ENCODE measurements at regions not wholly inside any gene's neighbourhood (a gene's known extent, or its start where the extent isn't known, plus 50 kb on each side); places are given as distances from the start of the nearest gene placed in this dataset.

DNA sequence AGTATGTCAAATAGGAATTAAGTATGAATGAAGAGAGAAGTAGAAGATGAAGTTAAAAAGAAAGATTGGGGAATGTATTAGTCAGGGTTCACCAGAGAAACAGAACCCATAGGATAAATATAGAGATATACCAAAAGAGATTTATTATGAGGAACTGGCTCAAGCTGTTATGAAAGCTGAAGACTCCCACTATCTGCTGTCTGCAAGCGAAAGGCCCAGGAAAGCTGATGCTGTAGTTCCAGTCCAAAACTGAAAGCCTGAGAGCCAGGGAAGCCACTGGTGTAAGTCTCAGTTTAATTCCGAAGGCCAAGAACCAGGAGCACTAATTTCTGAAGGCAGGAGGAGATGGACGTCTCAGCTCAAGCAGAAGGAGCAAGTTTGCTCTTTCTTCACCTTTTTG lies 200.9 kb upstream of the FN1 start:
- Histone ChIP-seq H3K9me3 (ENCODE audit: control insufficient read depth, insufficient read depth, low read length) (no peaks in the 10 kb centered on the region), H3K27me3 (ENCODE audit: control insufficient read depth, low read length) (no peaks in the 10 kb centered on the region), H3F3A (ENCODE audit: control insufficient read depth, insufficient read depth) (no peaks in the 10 kb centered on the region), H3K9me2 (replicated peaks; ENCODE audit: control insufficient read depth, low read length) (no peaks in the 10 kb centered on the region), H3K4me2 (ENCODE audit: low read length) (no peak overlapping the region), H3K4me3 (ENCODE audit: low read length) (no peak overlapping the region), H4K20me1 (ENCODE audit: control insufficient read depth, insufficient read depth, low read depth, low read length) (no peaks in the 10 kb centered on the region), H3K27ac (ENCODE audit: low read depth, low read length) (no peak overlapping the region), H3K4me1 (ENCODE audit: control insufficient read depth, low read length) (no peaks in the 10 kb centered on the region), H3K36me3 (ENCODE audit: control insufficient read depth, low read length) (no peaks in the 10 kb centered on the region), H3K79me2 (ENCODE audit: control insufficient read depth, low read length) (no peaks in the 10 kb centered on the region)
- TF ChIP-seq, protein P1, sequence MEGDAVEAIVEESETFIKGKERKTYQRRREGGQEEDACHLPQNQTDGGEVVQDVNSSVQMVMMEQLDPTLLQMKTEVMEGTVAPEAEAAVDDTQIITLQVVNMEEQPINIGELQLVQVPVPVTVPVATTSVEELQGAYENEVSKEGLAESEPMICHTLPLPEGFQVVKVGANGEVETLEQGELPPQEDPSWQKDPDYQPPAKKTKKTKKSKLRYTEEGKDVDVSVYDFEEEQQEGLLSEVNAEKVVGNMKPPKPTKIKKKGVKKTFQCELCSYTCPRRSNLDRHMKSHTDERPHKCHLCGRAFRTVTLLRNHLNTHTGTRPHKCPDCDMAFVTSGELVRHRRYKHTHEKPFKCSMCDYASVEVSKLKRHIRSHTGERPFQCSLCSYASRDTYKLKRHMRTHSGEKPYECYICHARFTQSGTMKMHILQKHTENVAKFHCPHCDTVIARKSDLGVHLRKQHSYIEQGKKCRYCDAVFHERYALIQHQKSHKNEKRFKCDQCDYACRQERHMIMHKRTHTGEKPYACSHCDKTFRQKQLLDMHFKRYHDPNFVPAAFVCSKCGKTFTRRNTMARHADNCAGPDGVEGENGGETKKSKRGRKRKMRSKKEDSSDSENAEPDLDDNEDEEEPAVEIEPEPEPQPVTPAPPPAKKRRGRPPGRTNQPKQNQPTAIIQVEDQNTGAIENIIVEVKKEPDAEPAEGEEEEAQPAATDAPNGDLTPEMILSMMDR (IDR thresholded peaks at IDR 0.05; ENCODE audit: low read depth, low read length, poor library complexity, severe bottlenecking): no peak
- TF ChIP-seq EZH2phosphoT487 (IDR thresholded peaks at IDR 0.05; ENCODE audit: borderline replicate concordance, low read length): no peak

DNA sequence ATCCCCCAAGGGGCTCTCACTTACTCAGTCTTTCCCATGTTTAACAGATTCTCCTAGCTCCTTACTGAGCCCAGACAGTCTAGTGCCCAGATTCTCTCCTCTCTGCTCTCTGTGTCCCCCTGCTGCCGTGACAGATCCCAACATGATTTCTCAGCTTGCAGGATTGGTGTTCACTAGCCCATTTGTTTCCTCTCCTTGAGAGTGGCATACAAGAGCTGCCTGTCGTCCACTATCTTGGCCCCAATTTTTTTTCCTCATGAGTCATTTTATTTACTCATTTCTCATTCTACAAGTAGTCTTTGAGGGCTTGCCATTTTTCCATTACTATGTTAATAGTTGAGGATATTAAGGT lies 199.9 kb upstream of the FN1 start:
- no peak overlapping the region for H3K27ac ChIP-seq (ENCODE audit: low read depth, low read length)
- no peak for TF ChIP-seq EZH2phosphoT487 (IDR thresholded peaks at IDR 0.05; ENCODE audit: borderline replicate concordance, low read length)
- TF ChIP-seq, protein P1 (IDR thresholded peaks at IDR 0.05; ENCODE audit: low read depth, low read length, poor library complexity, severe bottlenecking): no peak
- no peaks in the 10 kb centered on the region for H3K9me3 ChIP-seq (ENCODE audit: control insufficient read depth, insufficient read depth, low read length)
- H3K36me3 ChIP-seq (ENCODE audit: control insufficient read depth, low read length): no peaks in the 10 kb centered on the region
- no peaks in the 10 kb centered on the region for H3K79me2 ChIP-seq (ENCODE audit: control insufficient read depth, low read length)
- no peaks in the 10 kb centered on the region for H3K4me1 ChIP-seq (ENCODE audit: control insufficient read depth, low read length)
- H3K4me2 ChIP-seq (ENCODE audit: low read length): no peak overlapping the region
- no peaks in the 10 kb centered on the region for H4K20me1 ChIP-seq (ENCODE audit: control insufficient read depth, insufficient read depth, low read depth, low read length)
- no peaks in the 10 kb centered on the region for H3K9me2 ChIP-seq (replicated peaks; ENCODE audit: control insufficient read depth, low read length)
- no peaks in the 10 kb centered on the region for H3K27me3 ChIP-seq (ENCODE audit: control insufficient read depth, low read length)
- H3K4me3 ChIP-seq (ENCODE audit: low read length): no peak overlapping the region
- no peaks in the 10 kb centered on the region for H3F3A ChIP-seq (ENCODE audit: control insufficient read depth, insufficient read depth)

DNA sequence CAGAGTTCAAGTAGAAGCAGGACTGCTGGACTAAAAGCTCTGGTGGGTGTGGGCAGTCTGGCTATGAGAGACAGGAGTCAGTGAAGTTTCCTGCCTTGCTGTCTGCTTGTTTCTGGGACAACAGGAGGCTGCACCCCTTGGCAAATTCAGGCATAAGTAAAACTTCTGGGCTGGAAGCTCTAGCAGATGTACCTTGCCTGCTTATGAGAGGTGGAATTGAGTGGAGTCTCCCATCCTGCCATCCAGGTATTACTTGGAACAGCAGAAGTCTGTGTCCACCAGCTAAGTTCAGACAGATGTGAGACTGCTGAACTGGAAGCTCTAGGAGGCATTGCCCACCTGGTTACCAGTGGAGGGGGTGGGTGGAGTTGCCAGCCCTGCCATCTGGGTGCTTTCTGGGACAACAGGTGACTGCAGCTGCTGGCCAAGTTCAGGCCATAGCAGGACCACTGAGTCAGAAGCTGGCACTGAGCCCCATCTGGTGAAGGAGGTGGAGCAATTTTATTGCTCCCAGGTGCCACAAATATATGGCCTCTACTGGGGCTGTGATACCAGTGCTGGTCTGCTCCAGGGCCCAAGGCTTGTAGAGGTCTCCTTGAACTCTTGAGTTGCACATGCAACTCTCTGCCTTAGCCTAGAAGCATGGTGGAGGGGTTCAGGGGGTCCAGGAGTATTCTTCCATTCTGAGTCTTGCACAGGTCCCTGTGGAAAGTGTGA lies 199.4 kb upstream of the FN1 start:
- H3K4me2 ChIP-seq (ENCODE audit: low read length): no peak overlapping the region
- H3K9me2 ChIP-seq (replicated peaks; ENCODE audit: control insufficient read depth, low read length): no peaks in the 10 kb centered on the region
- H3K79me2 ChIP-seq (ENCODE audit: control insufficient read depth, low read length): no peaks in the 10 kb centered on the region
- TF ChIP-seq EZH2phosphoT487 (IDR thresholded peaks at IDR 0.05; ENCODE audit: borderline replicate concordance, low read length): no peak
- no peaks in the 10 kb centered on the region for H3K36me3 ChIP-seq (ENCODE audit: control insufficient read depth, low read length)
- no peaks in the 10 kb centered on the region for H3K27me3 ChIP-seq (ENCODE audit: control insufficient read depth, low read length)
- no peaks in the 10 kb centered on the region for H4K20me1 ChIP-seq (ENCODE audit: control insufficient read depth, insufficient read depth, low read depth, low read length)
- H3K4me1 ChIP-seq (ENCODE audit: control insufficient read depth, low read length): no peaks in the 10 kb centered on the region
- no peak overlapping the region for H3K27ac ChIP-seq (ENCODE audit: low read depth, low read length)
- no peaks in the 10 kb centered on the region for H3F3A ChIP-seq (ENCODE audit: control insufficient read depth, insufficient read depth)
- no peaks in the 10 kb centered on the region for H3K9me3 ChIP-seq (ENCODE audit: control insufficient read depth, insufficient read depth, low read length)
- H3K4me3 ChIP-seq (ENCODE audit: low read length): no peak overlapping the region

DNA sequence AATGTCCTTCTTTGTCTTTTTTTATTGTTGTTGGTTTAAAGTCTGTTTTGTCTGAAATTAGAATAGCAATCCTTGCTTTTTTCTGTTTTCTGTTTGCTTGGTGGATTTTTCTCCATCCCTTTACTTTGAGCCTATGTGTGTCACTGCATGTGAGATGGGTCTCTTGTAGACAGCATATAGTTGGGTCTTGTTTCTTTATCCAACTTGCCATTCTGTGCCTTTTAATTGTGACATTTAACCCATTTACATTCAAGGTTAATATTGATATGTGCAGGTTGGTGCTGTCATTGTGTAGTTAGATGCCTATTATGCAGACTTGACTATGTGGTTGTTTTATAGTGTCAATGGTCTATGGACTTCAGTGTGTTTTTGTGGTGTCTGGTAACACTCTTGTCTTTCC lies 197.5 kb upstream of the FN1 start:
- no peaks in the 10 kb centered on the region for H3K9me2 ChIP-seq (replicated peaks; ENCODE audit: control insufficient read depth, low read length)
- H4K20me1 ChIP-seq (ENCODE audit: control insufficient read depth, insufficient read depth, low read depth, low read length): no peaks in the 10 kb centered on the region
- no peak overlapping the region for H3K4me2 ChIP-seq (ENCODE audit: low read length)
- H3K4me1 ChIP-seq (ENCODE audit: control insufficient read depth, low read length): no peaks in the 10 kb centered on the region
- H3K4me3 ChIP-seq (ENCODE audit: low read length): no peak overlapping the region
- no peaks in the 10 kb centered on the region for H3F3A ChIP-seq (ENCODE audit: control insufficient read depth, insufficient read depth)
- no peak for TF ChIP-seq EZH2phosphoT487 (IDR thresholded peaks at IDR 0.05; ENCODE audit: borderline replicate concordance, low read length)
- TF ChIP-seq, protein P1 (IDR thresholded peaks at IDR 0.05; ENCODE audit: low read depth, low read length, poor library complexity, severe bottlenecking): no peak
- H3K36me3 ChIP-seq (ENCODE audit: control insufficient read depth, low read length): no peaks in the 10 kb centered on the region
- no peaks in the 10 kb centered on the region for H3K9me3 ChIP-seq (ENCODE audit: control insufficient read depth, insufficient read depth, low read length)
- no peaks in the 10 kb centered on the region for H3K79me2 ChIP-seq (ENCODE audit: control insufficient read depth, low read length)
- H3K27ac ChIP-seq (ENCODE audit: low read depth, low read length): no peak overlapping the region
- H3K27me3 ChIP-seq (ENCODE audit: control insufficient read depth, low read length): no peaks in the 10 kb centered on the region

Data from DOHH2 (cell line).